B cell (primary cell): ENCODE measurements at regions not wholly inside any gene's neighbourhood (a gene's known extent, or its start where the extent isn't known, plus 50 kb on each side); places are given as distances from the start of the nearest gene placed in this dataset.

ENCODE experiments used
- ATAC-seq: fragments of 200-7000 bp; cut with Tn5 transposase; one replicate; pipeline ENCODE4 v1.10.0; 2021; ENCODE audit warnings: low read depth, mild to moderate bottlenecking, moderate number of reproducible peaks, moderate library complexity
- CTCF ChIA-PET: fragments of 350-600 bp; sonication (Branson Sonifier 250); formaldehyde crosslinking; loops from one replicate; lab custom pipeline; 2021; ENCODE audit warnings: antibody characterized with exemption, inconsistent platforms; lab: Charles Lee
- POLR2A ChIA-PET: fragments of 350-600 bp; sonication (Branson Sonifier 250); formaldehyde crosslinking; loops from one replicate; lab custom pipeline; 2021; ENCODE audit warnings: antibody characterized with exemption; lab: Charles Lee
- DNase-seq: peaks from one replicate; pipeline ENCODE4 v3.0.0; 2013
- H2AFZ ChIP-seq: 2 replicates; pipeline ENCODE4 v1.6.1; 2012; ENCODE audit warnings: mild to moderate bottlenecking, low read depth, low read length; ENCODE audit not compliant: insufficient read depth, poor library complexity, severe bottlenecking
- H3K27ac ChIP-seq, 2 donors: 1 replicate in 1 of 2; 2 replicates in 1 of 2; pipeline ENCODE4 v1.5.1; 2012 to 2013; ENCODE audit warnings: low read length in 2 of 2, mild to moderate bottlenecking in 2 of 2, moderate library complexity in 1 of 2
- H3K27me3 ChIP-seq, 4 experiments: fragments of 200-600 bp in 1 of 4; sonication (generic) in 1 of 4; replicated peaks in 1 of 4; 1 replicate in 2 of 4; 2 replicates in 2 of 4; pipeline versions ENCODE4 v1.6.1 to v1.7.0; 2013 to 2016; ENCODE audit warnings: low read length in 3 of 4, mild to moderate bottlenecking in 2 of 4, mixed read lengths in 1 of 4, moderate library complexity in 1 of 4; ENCODE audit not compliant: insufficient read depth in 4 of 4, control insufficient read depth in 3 of 4; ENCODE audit errors: control extremely low read depth in 1 of 4
- H3K36me3 ChIP-seq, 2 experiments: replicated peaks in 1 of 2; 1 replicate in 1 of 2; 2 replicates in 1 of 2; pipeline versions ENCODE4 v1.6.1 to v1.7.1; 2013; ENCODE audit warnings: low read length in 1 of 2; ENCODE audit not compliant: insufficient read depth in 2 of 2, control insufficient read depth in 1 of 2; ENCODE audit errors: control extremely low read depth in 1 of 2, extremely low read depth in 1 of 2
- H3K4me1 ChIP-seq, 2 donors: fragments of 200-600 bp in 1 of 2; sonication (generic) in 1 of 2; 1 replicate in 1 of 2; 2 replicates in 1 of 2; pipeline versions ENCODE4 v1.5.1 to v1.6.1; 2013 to 2017; ENCODE audit warnings: low read length in 2 of 2; ENCODE audit not compliant: control insufficient read depth in 2 of 2, insufficient read depth in 2 of 2
- H3K4me2 ChIP-seq: replicated peaks from 2 replicates; pipeline ENCODE3; 2012; ENCODE audit warnings: mild to moderate bottlenecking, low read depth, low read length; ENCODE audit not compliant: poor library complexity, severe bottlenecking
- H3K4me3 ChIP-seq, 5 experiments: fragments of 200-600 bp in 1 of 5; sonication (generic) in 1 of 5; 1 replicate in 3 of 5; 2 replicates in 2 of 5; pipeline versions ENCODE4 v1.5.1 to v1.7.0; 2011 to 2016; ENCODE audit warnings: low read length in 4 of 5, mild to moderate bottlenecking in 4 of 5, low read depth in 2 of 5, control low read depth in 1 of 5, moderate library complexity in 1 of 5; ENCODE audit not compliant: insufficient read depth in 1 of 5; ENCODE audit errors: control extremely low read depth in 1 of 5, extremely low read depth in 1 of 5
- H3K79me2 ChIP-seq: fragments of 200-600 bp; sonication (generic); one replicate; pipeline ENCODE4 v1.6.0; 2016; ENCODE audit warnings: low read length; ENCODE audit not compliant: control insufficient read depth, insufficient read depth
- H3K9ac ChIP-seq: fragments of 200-600 bp; sonication (generic); 2 replicates; pipeline ENCODE4 v1.6.1; 2017; ENCODE audit warnings: mild to moderate bottlenecking, low read length, moderate library complexity
- H3K9me3 ChIP-seq, 3 donors: one replicate each; pipeline versions ENCODE4 v1.6.1 to v1.7.1; 2013; ENCODE audit warnings: low read length in 2 of 3; ENCODE audit not compliant: control insufficient read depth in 2 of 3, insufficient read depth in 1 of 3; ENCODE audit errors: control extremely low read depth in 1 of 3
- H4K20me1 ChIP-seq: 2 replicates; pipeline ENCODE4 v1.6.0; 2012; ENCODE audit warnings: mild to moderate bottlenecking, low read length; ENCODE audit not compliant: insufficient read depth, control insufficient read depth, poor library complexity, severe bottlenecking
- H3K27ac Mint-ChIP-seq: one replicate; pipeline ENCODE4 v1.8.0; 2021; ENCODE audit warnings: mixed read lengths
- H3K27me3 Mint-ChIP-seq: one replicate; pipeline ENCODE4 v1.8.0; 2021; ENCODE audit warnings: mixed read lengths
- H3K4me1 Mint-ChIP-seq: one replicate; pipeline ENCODE4 v1.8.0; 2021; ENCODE audit warnings: mixed read lengths
- H3K4me3 Mint-ChIP-seq: one replicate; pipeline ENCODE4 v1.8.0; 2021; ENCODE audit warnings: mixed read lengths
- H3K9me3 Mint-ChIP-seq: one replicate; pipeline ENCODE4 v1.8.0; 2022; ENCODE audit warnings: mixed read lengths; ENCODE audit not compliant: insufficient read depth
- CTCF ChIP-seq: fragments of 200-600 bp; IDR thresholded peaks from one replicate; pipeline ENCODE4 v1.8.0; 2022; ENCODE audit warnings: antibody characterized with exemption, mild to moderate bottlenecking
- EZH2 ChIP-seq: IDR thresholded peaks from 2 replicates; pipeline ENCODE4 v1.6.1; 2012; ENCODE audit warnings: borderline replicate concordance, low read depth, mild to moderate bottlenecking, moderate library complexity, low read length; ENCODE audit not compliant: insufficient read depth, poor library complexity, severe bottlenecking
- WGBS: methylation state at CpG from one replicate; pipeline ENCODE4 v1.1.5; 2013; ENCODE audit warnings: missing lambda C conversion rate; ENCODE audit not compliant: insufficient coverage; 5-methylcytosine and 5-hydroxymethylcytosine counted together
- intact Hi-C: fragments of 100-400 bp; cut with micrococcal nuclease; formaldehyde crosslinking; loops from one replicate; pipeline ENCODE4 v1.10.0; 2022

- intact Hi-C loops, result no loop called here
- Histone ChIP-seq H3K4me2 (no peak overlapping the region), H3K4me3 (no peak overlapping the region), H3K4me1 (no peaks in the 10 kb centered on the region), H3K36me3 (no peaks in the 10 kb centered on the region), H3K27ac (no peak overlapping the region), H3K9me3 (no peaks in the 10 kb centered on the region), H3K9ac (no peak overlapping the region), H4K20me1 (no peaks in the 10 kb centered on the region), H3K79me2 (no peaks in the 10 kb centered on the region), H2AFZ (no peak overlapping the region), H3K27me3 (no peaks in the 10 kb centered on the region)
- H3K9me3 Mint-ChIP-seq, result no peaks in the 10 kb centered on the region
- no peak overlapping the region for H3K27ac Mint-ChIP-seq
- H3K27me3 Mint-ChIP-seq, result peaks cover 21% of the 10 kb centered on the region
- 97% methylated on average over 2 of the region's 9 CpGs for WGBS
- no peak for ATAC-seq
- no peak overlapping the region for H3K4me3 Mint-ChIP-seq
- TF ChIP-seq EZH2 (no peak), CTCF (no peak)
- no peaks in the 10 kb centered on the region for H3K4me1 Mint-ChIP-seq
- ChIA-PET CTCF (no interaction called here), POLR2A (no interaction called here)
- DNase-seq, result no peak
Observed at GRCh38 chr1:228980232-228980937, 245.1 kb downstream of the RHOU start.

DNA sequence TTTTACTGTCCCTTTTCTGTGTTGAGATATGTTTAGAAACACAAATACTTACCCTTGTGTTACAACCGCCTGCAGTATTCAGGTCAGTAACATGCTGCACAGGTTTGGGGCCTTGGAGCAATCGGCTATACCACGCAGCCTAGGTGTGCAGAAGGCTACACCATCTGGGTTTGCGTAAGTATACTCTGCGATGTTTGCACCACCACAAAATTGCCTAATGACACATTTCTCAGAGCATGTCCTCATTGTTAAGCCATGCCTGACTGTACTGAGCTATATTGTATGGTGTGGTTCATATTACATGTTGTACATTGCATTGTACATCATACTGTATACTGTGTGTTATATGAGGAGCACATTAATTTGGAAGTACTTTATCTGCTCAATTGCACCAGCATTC is 247.4 kb downstream of the RHOU start:
- DNase-seq (no peak), ATAC-seq (no peak)
- WGBS, result 100% methylated on average over 4 of the region's 5 CpGs

More for the DNA sequence above, 247.4 kb downstream of the RHOU start:
- no peak overlapping the region for H3K4me3 ChIP-seq
- no peak overlapping the region for H2AFZ ChIP-seq
- no peak for TF ChIP-seq EZH2
- no peak for TF ChIP-seq CTCF
- H3K36me3 ChIP-seq, result no peaks in the 10 kb centered on the region
- H3K27ac Mint-ChIP-seq, result no peak overlapping the region
- H3K4me1 ChIP-seq, result peaks cover 0 to 1% of the 10 kb centered on the region in 2 donors
- H3K27me3 Mint-ChIP-seq, result peaks cover 8% of the 10 kb centered on the region
- no peak overlapping the region for H3K9ac ChIP-seq
- intact Hi-C loops, result no loop called here
- POLR2A ChIA-PET, result no interaction called here
- H3K27me3 ChIP-seq, result no peaks in the 10 kb centered on the region
- no peaks in the 10 kb centered on the region for H3K9me3 Mint-ChIP-seq
- CTCF ChIA-PET, result no interaction called here
- no peaks in the 10 kb centered on the region for H3K79me2 ChIP-seq
- no peaks in the 10 kb centered on the region for H4K20me1 ChIP-seq
- no peaks in the 10 kb centered on the region for H3K9me3 ChIP-seq
- H3K4me1 Mint-ChIP-seq, result no peaks in the 10 kb centered on the region
- no peak overlapping the region for H3K27ac ChIP-seq
- no peak overlapping the region for H3K4me3 Mint-ChIP-seq
- H3K4me2 ChIP-seq, result no peak overlapping the region
